Lower leg skin (tissue), 3 donors: ENCODE measurements at regions not wholly inside any gene's neighbourhood (a gene's known extent, or its start where the extent isn't known, plus 50 kb on each side); places are given as distances from the start of the nearest gene placed in this dataset.

Experiments
- CTCF ChIP-seq, 3 donors: fragments of 450-650 bp; IDR thresholded peaks; one replicate each; pipeline ENCODE4 v1.5.1; 2016; ENCODE audit warnings: antibody characterized with exemption in 3 of 3, mild to moderate bottlenecking in 3 of 3, moderate library complexity in 2 of 3
- POLR2A ChIP-seq, 2 donors: fragments of 450-650 bp; IDR thresholded peaks; one replicate each; pipeline ENCODE4 v1.6.1; 2016 to 2017; ENCODE audit warnings: antibody characterized with exemption in 2 of 2, mild to moderate bottlenecking in 1 of 2, moderate library complexity in 1 of 2

- TF ChIP-seq POLR2A (IDR thresholded peaks at IDR 0.05): no peak
- no peak for TF ChIP-seq CTCF (IDR thresholded peaks at IDR 0.05)
Measured at GRCh38 chr13:18995259-18995873, 186.3 kb downstream of the TUBA3C start.
